Islet precursor cell (in vitro differentiated cells): ENCODE measurements at regions not wholly inside any gene's neighbourhood (a gene's known extent, or its start where the extent isn't known, plus 50 kb on each side); places are given as distances from the start of the nearest gene placed in this dataset.

ENCODE experiments used
- DNase-seq: peaks from one replicate; pipeline ENCODE4 v3.0.0-alpha.2; 2018

DNA sequence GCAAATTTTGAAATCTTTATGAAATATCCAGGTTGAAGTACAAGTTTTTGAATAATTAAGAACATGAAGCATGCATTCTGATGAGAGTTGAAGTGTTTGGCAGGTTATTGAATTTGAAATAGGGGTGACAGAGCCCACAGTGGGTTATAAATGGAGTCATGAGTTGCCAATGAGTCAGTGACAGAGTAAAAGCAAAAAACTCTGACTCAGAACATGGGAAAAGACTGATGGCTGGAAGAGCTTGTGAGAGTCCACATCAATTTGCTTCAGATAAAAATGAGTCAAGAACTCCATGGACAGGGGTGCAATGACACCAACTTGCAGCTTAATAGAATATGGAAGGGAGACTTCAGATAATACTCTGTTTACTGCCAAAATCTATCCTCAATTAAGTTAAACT is 105.3 kb downstream of the SLC6A15 start:
- DNase-seq = no peak

DNA sequence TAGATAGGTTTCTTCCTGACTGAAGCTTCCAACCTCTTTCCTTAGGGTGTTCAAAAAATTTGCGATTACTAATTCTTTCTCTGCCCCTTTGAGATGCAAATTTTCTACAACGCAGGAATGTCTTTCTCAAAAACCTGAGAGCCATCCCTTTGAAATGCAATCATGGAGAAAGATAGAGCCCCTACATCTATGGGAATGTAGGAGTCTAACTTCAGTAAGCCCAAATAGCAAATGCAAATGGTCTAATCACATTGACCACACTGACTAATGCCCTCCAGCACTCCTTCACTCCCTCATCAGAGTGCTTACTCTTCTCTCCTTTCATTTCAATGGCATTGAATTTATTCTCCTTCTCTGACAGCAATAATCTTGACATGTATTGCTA is 107.1 kb downstream of the SLC6A15 start:
- DNase-seq = no peak

DNA sequence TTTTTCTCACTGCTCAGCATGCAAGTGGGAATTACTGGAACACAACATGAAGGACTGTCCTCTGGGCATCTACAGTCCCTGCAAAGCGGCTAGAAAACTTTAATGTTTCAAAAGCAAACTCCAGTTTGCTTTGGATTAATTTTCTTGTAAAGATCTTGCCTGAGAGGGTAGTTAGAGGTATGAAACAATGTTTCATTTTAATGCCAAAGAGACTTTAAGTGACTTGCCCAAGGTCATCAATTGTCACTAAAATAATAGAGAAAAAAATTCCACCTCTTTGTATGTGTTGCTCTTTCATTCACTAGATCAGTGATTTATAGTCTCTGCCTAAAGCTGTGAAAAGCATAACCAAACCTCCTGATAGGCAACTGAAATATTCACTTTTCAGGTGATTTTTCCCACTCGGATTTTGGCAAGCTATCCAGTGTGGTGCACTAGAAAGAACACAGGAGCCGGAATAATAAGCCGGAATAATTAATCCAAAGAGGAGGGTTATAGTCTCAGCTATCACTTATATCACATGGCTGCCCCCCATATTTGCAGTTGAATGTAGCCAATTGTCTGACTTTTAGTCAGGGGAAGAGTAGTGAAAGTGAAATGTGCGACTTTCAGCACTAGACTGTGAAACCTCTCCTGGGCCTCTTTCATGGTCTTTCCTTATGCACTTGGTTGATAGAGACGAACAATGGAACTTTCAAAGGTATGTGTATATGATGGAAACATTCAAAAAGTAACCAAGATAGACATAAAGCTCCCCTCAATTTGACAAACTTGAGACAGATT is 107.7 kb downstream of the SLC6A15 start:
- DNase-seq = no peak

DNA sequence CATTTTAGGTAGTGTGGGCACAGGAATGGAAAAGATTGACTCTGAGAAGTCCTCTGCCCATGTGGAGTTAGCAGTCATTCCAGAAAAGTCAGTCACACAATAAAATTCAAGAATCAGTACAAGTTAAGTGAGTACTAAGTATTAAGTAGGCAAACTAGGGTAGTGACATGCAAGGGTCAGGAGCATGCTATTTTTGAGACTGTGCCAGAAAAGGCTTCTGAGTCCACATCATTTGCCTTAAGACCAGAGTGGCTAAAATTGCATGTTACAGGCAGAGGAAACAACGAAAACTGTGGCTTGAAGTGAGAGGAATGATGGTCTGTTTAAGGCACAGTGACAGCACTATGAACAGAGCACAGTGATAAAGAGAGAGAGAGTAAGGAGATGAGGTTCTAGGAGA is 108.9 kb downstream of the SLC6A15 start:
- no peak for DNase-seq

DNA sequence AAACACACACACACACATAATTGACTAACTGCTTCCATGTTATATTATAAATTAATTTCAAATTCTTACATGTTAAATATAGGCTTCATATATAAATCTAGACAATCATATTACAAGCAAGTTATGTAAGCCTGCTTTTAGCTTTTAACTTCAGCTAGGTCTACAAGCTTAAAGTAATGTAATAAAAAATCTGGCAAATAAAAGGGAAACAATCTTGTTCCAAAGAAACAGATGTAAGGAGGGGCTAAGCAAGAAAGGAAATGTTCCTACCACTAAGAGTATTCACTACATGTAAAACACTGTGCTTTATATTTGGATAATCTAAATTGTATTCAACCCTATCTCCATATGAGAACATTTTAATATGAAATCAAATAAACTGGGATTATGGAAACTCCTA is 110.4 kb downstream of the SLC6A15 start:
- no peak for DNase-seq

DNA sequence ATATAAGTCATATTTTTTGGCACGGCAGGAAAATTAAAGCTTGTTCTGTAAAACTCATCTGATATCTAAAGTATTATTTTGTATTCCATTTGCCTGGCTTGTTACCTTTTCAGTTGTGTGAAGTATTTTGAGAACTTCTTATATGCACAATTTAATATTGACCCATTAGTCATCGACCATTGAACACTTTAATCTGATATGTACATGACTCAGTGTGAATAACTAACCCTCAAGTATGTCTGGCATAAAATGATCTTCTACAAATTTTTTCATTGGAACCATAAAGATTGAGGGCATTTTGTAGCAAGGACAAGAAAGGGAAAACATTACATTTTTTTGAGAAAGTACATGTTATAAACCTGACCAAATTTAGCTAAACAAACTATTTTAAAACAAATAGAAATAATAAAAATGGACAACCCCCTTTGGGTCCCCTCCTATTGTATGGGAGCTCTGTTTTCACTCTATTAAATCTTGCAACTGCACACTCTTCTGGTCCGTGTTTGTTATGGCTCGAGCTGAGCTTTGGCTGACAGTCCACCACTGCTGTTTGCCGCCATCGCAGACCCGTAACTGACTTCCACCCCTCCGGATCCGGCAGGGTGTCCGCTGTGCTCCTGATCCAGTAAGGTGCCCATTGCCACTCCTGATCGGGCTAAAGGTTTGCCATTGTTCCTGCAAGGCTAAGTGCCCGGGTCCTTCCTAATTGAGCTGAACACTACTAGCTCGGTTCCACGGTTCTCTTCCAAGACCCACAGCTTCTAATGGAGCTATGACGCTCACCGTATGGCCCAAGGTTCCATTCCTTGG is 118.8 kb downstream of the SLC6A15 start:
- DNase-seq = no peak

DNA sequence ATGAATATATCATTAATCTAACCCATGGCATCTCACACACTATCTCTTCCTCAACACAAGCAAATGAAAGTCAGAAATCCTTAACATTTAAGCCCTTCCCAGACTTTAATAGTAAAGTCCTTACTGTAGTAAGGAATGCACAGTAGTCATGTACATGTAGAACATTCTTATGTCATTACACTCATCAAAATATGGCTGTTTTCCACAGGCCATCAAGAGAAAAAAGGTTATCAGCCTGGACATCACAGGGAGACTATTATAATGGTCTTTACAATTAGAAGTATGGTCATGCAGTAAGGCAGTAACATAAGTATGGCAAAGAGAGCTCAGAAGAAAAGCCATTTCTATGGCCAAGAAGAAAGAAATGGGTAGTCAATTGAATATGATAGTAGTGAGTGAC is 121.2 kb downstream of the SLC6A15 start:
- DNase-seq = no peak

DNA sequence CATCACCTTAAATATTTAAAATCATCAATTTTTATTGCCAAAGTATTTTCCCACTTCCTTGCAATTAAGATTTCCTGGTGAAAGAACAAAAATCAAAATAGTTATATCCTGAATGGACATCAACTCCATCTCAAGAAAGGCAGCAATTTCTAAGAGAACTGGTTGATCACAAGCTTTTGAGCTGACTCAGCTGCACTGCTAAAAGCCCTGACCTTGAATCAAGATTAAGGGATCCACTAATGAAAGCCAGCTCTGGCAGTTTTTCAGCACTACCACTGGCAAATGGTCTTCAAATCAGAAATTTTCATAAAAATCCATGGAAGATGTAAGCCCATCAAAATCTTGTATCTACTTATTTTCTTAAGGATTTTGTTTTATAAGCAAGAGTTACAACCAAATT is 123.4 kb downstream of the SLC6A15 start:
- DNase-seq = no peak

DNA sequence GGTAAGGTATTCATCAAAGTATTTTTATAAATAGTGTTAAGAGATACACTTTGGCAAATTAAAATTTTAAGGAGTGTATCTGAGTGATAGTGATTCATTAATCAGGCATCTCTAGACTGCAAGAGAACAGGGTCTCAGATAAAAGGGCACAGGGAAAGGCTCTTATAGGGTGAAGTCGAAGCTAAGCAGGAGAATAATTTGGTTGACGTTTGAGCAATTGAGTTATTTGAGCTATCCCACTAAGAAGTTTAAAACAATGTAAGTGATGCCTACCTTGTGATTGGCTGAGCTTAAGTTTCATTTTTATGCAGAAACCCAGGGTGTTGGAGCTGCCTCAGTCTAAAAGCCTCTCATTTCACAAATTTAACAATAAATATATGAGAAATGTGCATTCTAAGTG is 125.3 kb downstream of the SLC6A15 start:
- no peak for DNase-seq

DNA sequence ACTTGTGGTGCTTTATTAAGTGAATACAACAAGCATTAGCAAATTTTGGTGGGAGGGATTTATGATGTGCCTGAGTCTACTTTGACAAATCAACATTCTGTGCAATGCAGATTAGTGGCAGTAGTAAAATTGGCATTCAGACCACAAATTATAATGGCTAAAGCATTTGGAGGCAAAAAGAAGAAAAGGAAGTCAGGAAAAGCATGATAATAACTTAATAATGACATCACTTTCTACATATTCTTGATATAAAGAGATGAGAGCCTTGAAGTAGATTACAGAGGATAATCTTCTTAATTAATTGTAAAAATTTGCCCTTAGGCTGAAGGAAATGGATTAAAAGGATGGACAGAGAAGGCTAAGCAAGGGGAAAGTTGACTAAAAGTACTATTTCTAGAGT is 126.0 kb downstream of the SLC6A15 start:
- no peak for DNase-seq

DNA sequence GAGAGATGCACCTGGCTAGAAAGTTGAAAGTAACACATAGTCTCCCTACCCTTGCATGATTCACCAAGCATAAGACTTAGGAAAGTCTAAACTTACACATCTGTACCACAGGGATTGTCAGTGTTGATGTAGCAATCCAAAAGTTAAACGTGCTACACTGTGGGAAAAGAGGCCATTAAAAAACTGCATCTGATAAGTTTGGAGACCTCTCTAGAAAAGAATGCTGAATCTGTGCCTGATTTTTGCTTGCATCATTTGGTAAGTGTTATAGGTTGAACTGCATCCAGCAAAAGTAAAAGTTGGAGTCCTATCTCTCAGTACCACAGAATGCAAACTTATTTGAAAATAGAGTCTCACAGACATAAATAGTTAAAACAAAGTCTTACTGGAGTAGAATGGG is 126.6 kb downstream of the SLC6A15 start:
- no peak for DNase-seq

DNA sequence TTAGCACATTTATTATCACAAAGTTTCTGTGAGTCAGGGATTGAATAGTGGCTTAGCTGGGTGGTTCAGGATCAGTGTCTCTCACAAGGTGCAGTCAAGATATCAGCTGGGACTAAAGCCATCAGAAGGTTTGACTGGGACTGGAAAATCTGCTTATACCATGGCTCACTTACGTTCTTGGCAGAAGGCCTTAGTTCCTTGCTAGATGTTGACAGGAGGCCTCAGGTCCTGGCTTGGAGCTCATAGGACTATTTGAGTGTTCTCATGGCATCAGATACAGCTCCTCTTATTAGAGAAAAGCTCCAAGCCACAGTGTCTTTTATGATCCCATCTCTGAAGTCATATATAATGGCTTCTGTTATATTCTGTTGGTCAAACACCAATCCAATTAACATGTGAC is 127.3 kb downstream of the SLC6A15 start:
- no peak for DNase-seq

DNA sequence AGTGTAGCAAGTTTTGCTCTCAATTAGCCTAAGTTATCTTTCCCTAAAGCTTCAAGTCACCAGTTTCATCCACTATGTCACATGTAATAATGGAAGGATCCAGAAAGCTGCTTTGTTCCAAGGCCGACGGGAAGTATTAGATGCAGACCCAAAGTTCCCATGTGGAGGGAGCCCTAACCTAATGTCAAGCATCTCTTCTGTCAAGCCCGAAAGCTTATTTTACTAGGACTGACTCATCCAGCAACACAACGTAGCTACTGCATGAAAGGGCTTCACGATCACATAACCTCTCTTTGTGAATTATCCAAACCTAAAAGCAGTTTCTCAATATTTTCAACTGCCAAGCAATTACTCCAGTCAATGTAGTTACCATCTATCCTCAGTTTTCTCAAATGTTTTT is 133.4 kb downstream of the SLC6A15 start:
- DNase-seq = no peak

DNA sequence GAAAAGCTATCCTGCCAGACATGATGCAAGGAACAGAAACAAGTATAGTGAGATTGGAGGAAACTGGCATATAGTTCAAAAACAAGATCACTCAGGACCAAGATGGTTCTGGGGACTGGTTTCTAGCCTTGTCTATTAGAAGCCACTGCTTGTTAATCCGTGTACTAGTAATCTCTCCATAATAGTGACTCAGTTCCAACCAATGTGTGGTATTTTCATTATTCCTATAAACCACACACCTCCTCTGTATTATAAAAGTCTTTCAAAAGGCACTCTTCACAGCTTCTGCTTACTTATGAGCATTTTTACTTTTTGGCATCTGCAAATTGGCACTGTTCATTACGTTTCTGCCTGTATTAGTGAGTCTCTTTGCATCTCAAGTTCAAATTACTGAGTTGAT is 140.3 kb downstream of the SLC6A15 start:
- DNase-seq = no peak

DNA sequence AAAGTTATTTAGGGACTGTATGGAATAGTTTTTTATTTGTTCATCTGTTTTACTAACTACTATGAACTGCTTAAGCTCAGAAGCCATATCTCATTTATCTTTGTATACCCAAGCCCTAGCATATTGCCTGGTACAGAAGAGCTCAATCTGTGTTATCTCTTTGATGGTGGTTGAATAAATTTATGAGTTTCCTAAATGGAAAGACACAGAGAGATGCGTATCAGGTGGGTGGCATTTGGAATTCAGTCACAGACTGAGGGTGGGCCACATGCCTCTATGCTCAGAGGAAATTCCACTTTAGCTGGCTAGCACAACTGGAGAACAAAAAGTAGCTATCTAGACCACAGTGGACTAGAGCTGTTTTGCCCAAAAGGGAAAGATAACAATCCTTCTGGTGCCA is 145.5 kb downstream of the SLC6A15 start:
- no peak for DNase-seq

DNA sequence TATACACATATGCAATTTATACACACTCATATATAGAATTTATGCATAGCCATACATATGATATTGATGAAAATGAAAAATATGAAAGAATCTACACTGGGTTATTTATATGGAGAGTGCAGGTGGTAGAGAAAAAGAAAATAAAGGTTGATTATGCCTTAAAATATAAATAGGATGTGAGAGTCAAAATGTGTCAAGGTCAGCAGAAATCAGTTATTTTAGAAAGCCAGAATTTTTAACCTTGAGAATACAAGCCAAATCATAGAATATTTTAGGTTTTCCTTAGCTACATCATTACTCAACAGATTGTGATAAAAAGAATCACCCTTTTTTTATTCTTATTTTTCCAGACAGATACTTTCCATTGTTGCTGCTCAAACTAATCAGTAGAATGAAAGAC is 146.2 kb downstream of the SLC6A15 start:
- no peak for DNase-seq

DNA sequence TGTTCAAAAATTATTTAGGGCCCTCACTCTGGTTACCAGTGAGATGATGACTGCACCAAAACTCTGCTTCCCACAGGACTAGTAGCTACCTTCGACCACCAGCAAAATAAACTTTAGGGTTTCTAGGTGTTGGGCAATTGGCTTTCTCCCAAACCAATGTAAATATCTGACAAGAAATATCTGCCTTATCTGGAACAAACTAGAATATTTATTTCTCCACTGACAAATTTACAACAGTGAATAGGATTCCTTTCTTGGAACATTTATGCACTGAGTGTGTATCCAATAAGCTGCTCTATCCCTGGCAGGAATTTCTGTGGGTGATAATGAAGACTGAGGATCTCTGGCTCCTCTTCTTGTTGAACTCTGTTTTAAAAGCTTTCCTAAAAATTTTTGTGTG is 148.6 kb downstream of the SLC6A15 start:
- no peak for DNase-seq

DNA sequence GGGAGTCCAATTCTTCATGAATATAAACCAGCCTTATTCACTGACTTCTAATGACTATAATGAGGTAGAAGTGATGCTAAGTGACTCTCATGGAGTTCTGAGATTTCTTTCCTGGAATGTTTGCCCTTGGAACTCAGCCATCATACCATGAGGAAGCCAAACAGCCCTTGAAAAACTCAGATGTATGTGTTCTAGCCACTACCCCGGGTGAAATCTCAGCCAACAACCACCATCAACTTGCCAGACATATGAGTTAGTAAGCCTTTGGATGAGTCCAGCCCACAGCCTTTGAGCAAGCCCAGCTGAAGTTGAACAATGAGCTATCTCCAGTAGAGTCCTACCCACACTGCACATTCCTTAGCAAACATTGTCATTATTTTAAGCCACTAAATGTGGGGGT is 149.5 kb downstream of the SLC6A15 start:
- no peak for DNase-seq

DNA sequence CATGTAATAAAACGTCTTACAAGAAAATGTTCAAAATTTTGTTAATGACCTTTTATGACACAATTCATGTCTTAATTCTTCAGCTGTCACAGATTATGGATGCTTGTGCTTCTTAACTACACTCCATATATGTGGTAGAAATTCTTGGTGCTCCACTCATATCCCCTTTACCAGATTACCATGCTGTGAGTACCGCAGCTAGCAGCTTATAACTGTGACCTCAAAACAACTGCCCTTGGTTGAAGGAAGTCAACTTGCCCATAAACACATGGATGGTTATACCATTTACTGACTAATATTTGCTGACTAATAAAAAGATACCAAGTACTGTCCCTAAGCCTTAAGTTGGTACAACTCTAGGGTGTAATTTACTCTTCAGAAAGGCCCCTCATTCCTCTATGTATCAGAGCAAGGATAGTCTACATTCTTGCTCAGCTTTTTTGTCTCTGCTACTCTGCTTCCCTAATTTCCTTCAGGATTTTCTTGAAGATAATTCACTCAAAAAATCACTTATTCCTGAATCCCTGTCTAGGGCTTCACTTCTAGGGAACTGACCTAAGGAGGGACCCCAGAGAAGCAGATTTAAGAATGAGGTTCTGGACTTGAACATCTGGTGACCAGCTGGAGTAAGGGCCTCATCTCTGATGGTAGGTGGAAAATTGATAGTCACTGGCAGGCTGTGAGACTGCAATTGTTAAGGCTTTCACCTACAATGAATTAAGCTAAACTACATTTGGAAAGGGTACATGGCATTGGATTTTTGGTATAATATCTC is 152.3 kb downstream of the SLC6A15 start:
- no peak for DNase-seq

DNA sequence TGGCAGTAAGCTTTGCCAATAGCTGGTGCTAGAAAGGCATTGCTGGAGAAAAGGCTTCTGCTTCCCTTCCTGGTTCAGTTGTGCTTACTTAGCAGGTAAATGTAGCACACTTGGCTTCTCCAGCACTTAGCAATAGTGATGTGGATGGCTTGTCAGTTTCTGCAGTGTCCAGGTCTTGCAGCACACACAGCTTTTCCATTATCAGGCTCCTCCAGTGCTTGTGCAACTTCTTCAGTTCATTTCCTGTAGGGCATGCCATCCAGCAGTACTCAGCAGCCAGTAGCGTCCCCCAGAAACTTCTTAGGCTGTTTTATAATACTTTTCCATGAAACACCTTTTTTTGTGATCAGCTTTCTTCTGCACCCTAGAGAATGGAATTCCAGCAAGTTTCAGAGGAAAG is 154.6 kb downstream of the SLC6A15 start:
- DNase-seq = peak; percentile 63

DNA sequence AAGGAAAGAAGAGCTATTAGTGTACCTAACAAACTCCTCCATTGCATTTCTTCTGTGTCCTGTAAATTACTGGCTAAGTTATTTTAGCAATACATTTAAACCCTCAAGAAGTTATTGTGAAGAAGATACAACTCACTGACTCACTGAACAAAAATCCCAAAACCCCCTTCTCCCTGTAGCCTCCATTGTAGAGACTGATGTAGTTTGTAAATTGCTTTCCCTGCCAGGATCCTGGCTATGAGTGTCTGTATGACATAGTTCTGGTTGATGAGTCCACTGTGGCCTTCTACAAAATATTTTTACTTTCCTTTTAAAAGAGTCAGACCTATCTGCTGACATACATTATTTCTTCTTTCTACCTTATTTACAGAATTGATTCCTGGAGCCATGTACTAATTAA is 155.6 kb downstream of the SLC6A15 start:
- DNase-seq = peak; percentile 58

DNA sequence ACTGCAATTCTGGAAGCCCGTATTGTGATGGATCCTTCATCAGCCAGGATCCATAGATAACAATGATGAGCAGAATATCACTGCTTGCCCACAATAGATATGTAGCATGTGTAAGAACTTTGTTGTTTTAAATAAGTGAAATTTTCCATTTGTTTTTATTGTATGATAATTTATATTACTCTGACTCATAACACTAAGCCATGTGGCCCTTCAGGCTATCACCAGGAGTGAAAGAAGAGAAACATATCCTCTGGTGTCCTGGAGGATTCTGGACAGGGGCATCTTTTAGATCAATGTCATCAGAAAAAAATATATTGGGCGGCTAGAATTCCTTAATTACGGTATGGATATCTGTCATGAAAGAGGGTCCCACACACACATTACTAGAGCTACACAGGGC is 167.5 kb downstream of the SLC6A15 start:
- no peak for DNase-seq

DNA sequence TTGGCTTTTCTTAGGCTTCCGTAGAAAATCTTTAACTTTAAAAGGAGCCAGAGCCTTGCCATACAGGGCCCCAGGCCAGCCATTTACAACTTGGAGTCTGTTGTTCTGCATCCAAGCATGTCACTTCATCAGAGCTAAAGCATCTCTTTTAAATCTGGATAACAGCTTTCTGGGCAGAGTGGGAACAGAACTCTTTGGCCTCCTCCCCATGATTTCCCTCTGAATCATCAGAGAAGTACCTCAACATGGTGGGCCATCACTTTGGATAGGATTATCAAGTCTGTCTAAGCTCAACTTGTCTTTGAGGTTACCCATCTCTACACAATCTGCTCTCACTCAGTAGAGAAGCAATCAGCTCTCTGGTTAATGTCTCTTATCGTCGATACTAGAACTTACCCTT is 170.9 kb downstream of the SLC6A15 start:
- DNase-seq = peak; percentile 96

DNA sequence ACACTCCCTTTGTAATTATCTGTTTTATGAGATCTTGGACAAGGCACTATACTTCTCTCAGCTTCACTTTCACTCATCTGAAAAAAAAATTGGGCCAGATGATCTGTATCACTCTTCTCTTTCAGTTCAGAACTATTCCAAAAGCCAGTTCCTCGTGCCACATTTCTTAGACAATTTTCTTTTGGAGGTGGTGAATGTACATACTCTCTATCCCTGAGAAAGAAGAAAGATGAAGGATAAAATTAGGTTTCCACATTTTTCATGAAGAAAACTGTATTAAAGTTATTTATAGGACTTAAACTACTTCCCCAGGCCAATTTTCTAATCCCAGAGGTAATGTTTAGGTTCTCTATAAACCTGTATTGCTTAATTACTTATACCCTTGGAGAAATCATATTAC is 171.6 kb downstream of the SLC6A15 start:
- DNase-seq = no peak
